GM12874 (cell line): ENCODE measurements at regions not wholly inside any gene's neighbourhood (a gene's known extent, or its start where the extent isn't known, plus 50 kb on each side); places are given as distances from the start of the nearest gene placed in this dataset.

Source experiments
- TF ChIP-seq, protein P1 (sequence below): IDR thresholded peaks from 2 replicates; pipeline ENCODE4 v1.5.1; 2011; ENCODE audit warnings: low read depth, mild to moderate bottlenecking, control low read depth, low read length, moderate library complexity; ENCODE audit not compliant: insufficient read depth

DNA sequence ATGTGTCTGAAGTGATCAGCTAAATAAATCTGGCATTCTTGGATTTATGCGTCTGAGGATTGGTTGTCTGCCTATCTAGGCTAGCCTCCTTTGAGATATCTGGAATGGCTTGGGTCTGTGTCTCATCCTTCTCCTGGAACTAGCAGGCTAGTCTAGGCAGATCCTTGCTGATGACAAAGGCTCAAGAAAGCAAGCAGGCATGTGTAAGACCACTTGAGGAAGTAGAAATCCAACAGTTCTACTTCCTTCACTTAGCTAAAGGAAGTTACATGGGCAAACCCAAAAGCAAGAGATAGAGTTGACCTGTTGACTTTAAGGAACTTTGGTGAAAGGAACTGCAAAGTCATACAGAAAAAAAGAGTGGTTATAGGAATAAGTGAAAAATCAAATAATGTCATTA is 672.6 kb downstream of the MAFB start:
- TF ChIP-seq, protein P1, sequence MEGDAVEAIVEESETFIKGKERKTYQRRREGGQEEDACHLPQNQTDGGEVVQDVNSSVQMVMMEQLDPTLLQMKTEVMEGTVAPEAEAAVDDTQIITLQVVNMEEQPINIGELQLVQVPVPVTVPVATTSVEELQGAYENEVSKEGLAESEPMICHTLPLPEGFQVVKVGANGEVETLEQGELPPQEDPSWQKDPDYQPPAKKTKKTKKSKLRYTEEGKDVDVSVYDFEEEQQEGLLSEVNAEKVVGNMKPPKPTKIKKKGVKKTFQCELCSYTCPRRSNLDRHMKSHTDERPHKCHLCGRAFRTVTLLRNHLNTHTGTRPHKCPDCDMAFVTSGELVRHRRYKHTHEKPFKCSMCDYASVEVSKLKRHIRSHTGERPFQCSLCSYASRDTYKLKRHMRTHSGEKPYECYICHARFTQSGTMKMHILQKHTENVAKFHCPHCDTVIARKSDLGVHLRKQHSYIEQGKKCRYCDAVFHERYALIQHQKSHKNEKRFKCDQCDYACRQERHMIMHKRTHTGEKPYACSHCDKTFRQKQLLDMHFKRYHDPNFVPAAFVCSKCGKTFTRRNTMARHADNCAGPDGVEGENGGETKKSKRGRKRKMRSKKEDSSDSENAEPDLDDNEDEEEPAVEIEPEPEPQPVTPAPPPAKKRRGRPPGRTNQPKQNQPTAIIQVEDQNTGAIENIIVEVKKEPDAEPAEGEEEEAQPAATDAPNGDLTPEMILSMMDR = no peak

DNA sequence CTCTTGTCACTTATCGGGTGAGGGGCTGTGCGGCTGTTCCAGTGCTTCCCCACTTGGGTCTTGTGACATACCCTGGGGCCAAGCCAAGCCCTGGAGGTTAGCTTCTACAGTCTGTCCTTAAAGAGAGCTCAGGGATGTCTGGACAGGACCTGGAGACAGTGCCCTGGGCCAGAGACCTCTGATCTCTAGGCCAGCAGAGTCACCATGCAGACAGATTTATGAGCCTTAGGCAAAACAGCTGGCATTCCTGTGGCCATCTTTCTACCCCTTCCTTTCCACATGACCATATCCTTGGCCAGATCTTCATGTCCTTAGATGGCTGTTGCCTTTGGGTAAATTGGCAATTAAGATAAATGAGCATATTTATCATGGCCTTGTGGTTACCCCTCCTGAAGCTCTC is 678.6 kb downstream of the MAFB start:
- TF ChIP-seq, protein P1 = no peak

DNA sequence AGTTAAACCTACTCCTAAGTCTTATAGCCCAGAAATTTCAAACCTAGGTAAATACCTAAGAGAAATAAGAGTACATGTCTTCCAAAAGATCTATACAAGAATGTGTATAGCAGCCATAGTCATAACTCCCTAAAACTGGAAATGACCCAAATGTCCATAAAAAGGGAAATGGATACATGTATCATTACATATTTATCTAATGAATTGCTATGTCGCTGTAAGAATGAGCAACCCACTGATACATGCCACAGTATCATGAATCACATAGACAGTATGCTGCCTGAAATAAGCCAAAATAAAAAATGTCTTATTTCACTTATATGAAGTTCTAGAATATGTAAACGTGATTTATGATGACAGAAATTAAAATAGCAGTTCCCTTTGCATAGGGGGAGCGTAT is 679.5 kb downstream of the MAFB start:
- TF ChIP-seq, protein P1 = no peak

DNA sequence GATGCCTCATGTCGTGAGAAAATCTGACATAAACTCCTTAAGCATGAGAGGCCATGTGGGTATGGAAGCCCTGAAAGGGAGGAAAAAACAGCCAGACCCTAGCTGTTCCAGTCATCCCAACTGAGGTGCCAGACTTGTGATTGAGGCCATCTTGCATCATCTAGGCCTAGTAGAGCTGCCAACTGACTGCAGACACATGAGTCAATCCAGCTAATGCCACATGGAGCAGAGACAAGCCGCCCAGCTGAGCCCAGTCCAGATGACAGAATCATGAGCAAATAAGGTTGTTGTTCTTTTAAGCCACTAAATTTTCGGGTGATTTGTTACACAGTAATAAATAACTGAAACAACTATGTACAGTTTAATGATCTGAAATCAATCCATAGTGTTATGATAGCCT is 680.9 kb downstream of the MAFB start:
- TF ChIP-seq, protein P1 = no peak

DNA sequence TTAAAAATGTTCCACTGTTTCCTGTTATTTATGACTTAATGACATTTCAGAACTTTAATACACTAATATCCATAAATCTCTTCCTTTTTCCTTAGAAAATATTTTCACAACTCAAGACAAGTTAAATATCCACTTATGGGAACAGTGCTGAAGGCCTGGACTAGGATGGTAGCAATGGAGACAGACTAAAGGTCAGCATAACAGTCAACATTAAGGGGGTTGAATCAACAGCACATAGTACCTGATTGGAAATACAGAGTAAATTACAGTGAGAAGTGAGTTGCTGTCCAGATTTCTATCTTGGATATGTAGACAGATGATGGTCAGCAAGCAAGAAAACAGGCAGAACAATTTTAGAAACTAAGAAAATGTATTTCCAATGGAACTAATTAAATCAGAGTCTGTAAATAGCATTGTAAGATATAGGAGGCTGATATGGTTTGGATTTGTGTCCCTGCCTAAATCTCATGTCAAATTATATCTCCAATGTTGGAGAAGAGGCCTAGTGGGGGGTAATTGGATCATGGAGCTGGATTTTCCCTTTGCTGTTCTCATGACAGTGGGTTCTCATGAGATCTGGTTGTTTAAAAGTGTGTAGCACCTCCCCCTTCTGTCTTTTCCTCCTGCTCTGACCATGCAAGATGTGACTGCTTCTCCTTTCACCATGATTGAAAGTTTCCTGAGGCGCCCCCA is 682.7 kb downstream of the MAFB start:
- TF ChIP-seq, protein P1 = no peak

DNA sequence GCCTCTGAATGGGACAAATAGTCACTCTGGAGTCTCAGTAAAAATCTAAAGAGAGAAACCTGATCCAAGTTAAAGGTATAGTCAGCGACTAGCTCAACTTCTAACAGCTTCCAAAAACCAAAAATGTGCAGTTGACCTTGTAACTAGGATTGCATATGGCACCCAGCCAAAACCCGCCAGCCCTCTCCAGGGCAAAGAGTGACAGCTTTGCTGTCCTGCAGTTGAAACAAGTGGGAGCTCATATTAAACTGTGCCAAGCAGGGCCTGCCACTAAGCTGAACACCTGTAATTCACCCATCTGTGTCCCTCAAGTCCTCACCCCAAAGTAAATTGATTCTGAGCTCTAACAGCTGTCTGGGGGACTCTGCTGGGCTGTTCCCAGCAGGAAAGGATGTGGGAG is 695.3 kb downstream of the MAFB start:
- TF ChIP-seq, protein P1 = no peak

DNA sequence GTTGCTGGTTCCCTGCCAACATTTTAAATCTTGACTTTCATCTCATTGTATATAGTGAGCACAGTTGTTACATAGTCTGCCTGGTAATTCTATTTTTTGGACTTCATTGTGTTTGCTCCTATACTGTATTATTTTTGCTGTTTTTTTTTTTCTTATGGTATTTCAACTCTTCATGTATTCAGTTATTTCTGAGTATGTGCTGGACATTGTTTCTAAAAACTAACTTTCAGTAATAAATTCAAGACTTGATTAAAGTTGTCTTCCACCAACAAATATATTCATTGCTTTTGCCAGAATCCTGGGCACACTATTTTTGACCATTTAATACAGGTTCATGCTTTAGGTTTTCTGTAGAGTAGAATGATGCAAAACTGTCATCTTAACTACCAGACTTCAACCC is 698.3 kb downstream of the MAFB start:
- TF ChIP-seq, protein P1 = no peak
